K562 (cell line): ENCODE measurements at regions not wholly inside any gene's neighbourhood (a gene's known extent, or its start where the extent isn't known, plus 50 kb on each side); places are given as distances from the start of the nearest gene placed in this dataset.

Source experiments
- ATAC-seq: fragments of 200-7000 bp; cut with Tn5 transposase; 3 replicates; pipeline ENCODE4 v1.9.1; 2020; ENCODE audit warnings: moderate library complexity
- BruUV-seq: library from RNA; stranded (reverse); fragments of 400-500 nt; replicated peaks from 2 replicates; lab custom pipeline; 2021; lab: Mats Ljungman, UMichigan
- CTCF ChIA-PET: fragments of 300-600 bp; formaldehyde crosslinking; extraction: SDS; loops from one replicate; lab custom pipeline; 2021; ENCODE audit warnings: low intra/inter-chr PET ratio; lab: Yijun Ruan, JAX
- POLR2A ChIA-PET: fragments of 300-600, 350-650 bp; sonication (Branson Sonifier 250); formaldehyde crosslinking; extraction: SDS; loops from one replicate; lab custom pipeline; 2021; ENCODE audit warnings: antibody characterized with exemption, inconsistent platforms; lab: Yijun Ruan, JAX
- DNase-seq, 4 experiments: peaks; one replicate each; pipeline versions ENCODE4 v3.0.0 to v3.0.0-alpha.2; 2011 to 2018; ENCODE audit warnings: low spot score in 3 of 4, mixed read lengths in 3 of 4; ENCODE audit errors: extremely low read depth in 1 of 4
- FAIRE-seq: peaks from 2 replicates; lab custom pipeline; 2011; peaks lifted over from hg19 to GRCh38; lab: Jason Lieb, UNC
- H2AFZ ChIP-seq: 2 replicates; pipeline ENCODE4 v1.6.0; 2011; ENCODE audit warnings: low read depth, low read length, control low read depth, inconsistent platforms
- H3K27ac ChIP-seq: fragments of 200-600 bp; 3 replicates; pipeline ENCODE4 v1.8.0; 2011; ENCODE audit warnings: low read depth, mild to moderate bottlenecking, control low read depth, inconsistent platforms, low read length, moderate library complexity, mixed read lengths; ENCODE audit errors: extremely low read depth
- H3K27me3 ChIP-seq, 2 experiments: fragments of 300-600 bp in 1 of 2; 2 replicates in 1 of 2; 3 replicates in 1 of 2; pipeline versions ENCODE4 v1.6.0 to v1.8.0; 2011; ENCODE audit warnings: inconsistent platforms in 2 of 2, low read length in 2 of 2, mild to moderate bottlenecking in 1 of 2, mixed read lengths in 1 of 2, moderate library complexity in 1 of 2; ENCODE audit not compliant: control insufficient read depth in 2 of 2, insufficient read depth in 2 of 2
- H3K36me3 ChIP-seq: fragments of 300-600 bp; 3 replicates; pipeline ENCODE4 v1.8.0; 2011; ENCODE audit warnings: mild to moderate bottlenecking, low read length, inconsistent platforms; ENCODE audit not compliant: control insufficient read depth, insufficient read depth
- H3K4me1 ChIP-seq, 2 experiments: fragments of 200-600 bp in 1 of 2; replicated peaks in 1 of 2; 2 replicates in 1 of 2; 3 replicates in 1 of 2; pipeline versions ENCODE4 v1.5.1 to v1.8.0; 2011; ENCODE audit warnings: inconsistent platforms in 2 of 2, low read length in 2 of 2, mild to moderate bottlenecking in 1 of 2, mixed read lengths in 1 of 2, moderate library complexity in 1 of 2; ENCODE audit not compliant: control insufficient read depth in 2 of 2, insufficient read depth in 2 of 2
- H3K4me2 ChIP-seq: 2 replicates; pipeline ENCODE4 v1.6.1; 2011; ENCODE audit warnings: low read length, control low read depth, inconsistent platforms, mixed read lengths; ENCODE audit not compliant: insufficient read depth
- H3K4me3 ChIP-seq: fragments of 200-600 bp; sonication (generic), shearing (Covaris generic); 2 replicates; pipeline ENCODE4 v1.5.1; 2016; ENCODE audit warnings: control low read depth, inconsistent platforms
- H3K79me2 ChIP-seq: fragments of 200-600 bp; 3 replicates; pipeline ENCODE4 v1.8.0; 2011; ENCODE audit warnings: low read length, inconsistent platforms; ENCODE audit not compliant: control insufficient read depth, insufficient read depth
- H3K9ac ChIP-seq, 2 experiments: 2 replicates each; pipeline versions ENCODE4 v1.6.0 to v1.6.1; 2011; ENCODE audit warnings: low read depth in 2 of 2, low read length in 2 of 2, control low read depth in 1 of 2, inconsistent platforms in 1 of 2, mild to moderate bottlenecking in 1 of 2, mixed read lengths in 1 of 2; ENCODE audit not compliant: insufficient read depth in 1 of 2
- H3K9me1 ChIP-seq: one replicate; pipeline ENCODE4 v1.6.0; 2011; ENCODE audit warnings: inconsistent platforms, mild to moderate bottlenecking, low read length, moderate library complexity; ENCODE audit not compliant: control insufficient read depth, insufficient read depth
- H3K9me3 ChIP-seq: replicated peaks from 2 replicates; pipeline ENCODE4 v1.5.1; 2011; ENCODE audit warnings: low read depth, low read length, inconsistent platforms; ENCODE audit not compliant: control insufficient read depth, insufficient read depth
- H4K20me1 ChIP-seq: replicated peaks from 2 replicates; pipeline ENCODE4 v1.6.1; 2011; ENCODE audit warnings: low read length, inconsistent platforms, mixed read lengths; ENCODE audit not compliant: control insufficient read depth, insufficient read depth
- CEBPZ ChIP-seq: fragments of 150-350 bp; IDR thresholded peaks from 2 replicates; pipeline ENCODE4 v1.6.1; 2014; ENCODE audit warnings: low read depth, mild to moderate bottlenecking, low read length, borderline replicate concordance
- CHCHD3 ChIP-seq: fragments of 250-450 bp; sonication (Bioruptor Pico); IDR thresholded peaks from 2 replicates; pipeline ENCODE4 v2.1.2; 2022; ENCODE audit warnings: mild to moderate bottlenecking
- NUFIP1 ChIP-seq: fragments of 450-650 bp; IDR thresholded peaks from 2 replicates; pipeline ENCODE4 v1.6.1; 2018; ENCODE audit not compliant: partially characterized antibody
- WGBS: fragments of 100-300 bp; shearing (Covaris generic); methylation state at CpG from one replicate; pipeline ENCODE4 v1.1.6; 2016; ENCODE audit warnings: low coverage, mixed read lengths; ENCODE audit not compliant: insufficient coverage; ENCODE audit errors: missing lambda C conversion rate; 5-methylcytosine and 5-hydroxymethylcytosine counted together
- in situ Hi-C: fragments of 300-500 bp; cut with MboI; formaldehyde crosslinking; loops from 4 replicates; pipeline ENCODE4 v1.15.0; 2018; ENCODE audit warnings: inconsistent platforms, mixed read lengths
- intact Hi-C: fragments of 100-400 bp; cut with micrococcal nuclease; formaldehyde crosslinking; loops from 2 replicates; pipeline ENCODE4 v1.14.2; 2022

DNA sequence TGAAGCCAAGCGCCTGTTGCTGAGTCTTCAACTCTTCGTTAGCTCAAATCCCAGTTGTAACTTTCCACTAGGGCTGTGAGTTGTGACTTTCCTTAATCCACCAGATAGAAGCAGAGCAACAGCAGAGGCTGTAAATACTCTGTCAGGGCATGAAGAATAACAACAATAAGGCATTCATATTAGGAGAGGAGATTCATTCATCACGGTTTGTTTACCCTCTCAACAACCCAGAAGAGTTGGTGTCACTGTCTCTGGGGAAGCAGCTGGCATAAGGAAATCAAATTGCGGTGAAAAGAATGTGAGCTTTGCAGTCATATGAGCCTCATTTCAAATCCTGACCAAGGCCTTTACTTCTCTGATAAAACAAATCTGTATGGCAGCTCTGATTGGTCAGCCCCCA lies 184.8 kb downstream of the SHQ1 start:
- no peak overlapping the region for H3K9ac ChIP-seq
- no peaks in the 10 kb centered on the region for H3K36me3 ChIP-seq
- TF ChIP-seq CEBPZ (no peak), CHCHD3 (CRISPR knock-in tag) (no peak), NUFIP1 (no peak)
- ATAC-seq (no peak), FAIRE-seq (no peak), DNase-seq (no peak)
- no peaks in the 10 kb centered on the region for H3K9me3 ChIP-seq
- POLR2A ChIA-PET: interaction anchor here (0.7 kb wide), 1 partner anchor 14 kb away, joined by 3 read pairs; no protein-coding TSS in a partner anchor
- H3K27ac ChIP-seq: no peak overlapping the region
- in situ Hi-C loops (no loop called here), intact Hi-C loops (no loop called here)
- H3K79me2 ChIP-seq: no peaks in the 10 kb centered on the region
- no peak overlapping the region for H3K4me3 ChIP-seq
- BruUV-seq: no TSS peak
- WGBS: 58% methylated on average over 4 of the region's 4 CpGs
- H2AFZ ChIP-seq: no peak overlapping the region
- H4K20me1 ChIP-seq: no peaks in the 10 kb centered on the region
- no peak overlapping the region for H3K4me2 ChIP-seq
- H3K4me1 ChIP-seq: no peaks in the 10 kb centered on the region; a peak in 2 of 5 replicates
- no peaks in the 10 kb centered on the region for H3K9me1 ChIP-seq
- CTCF ChIA-PET: interaction anchor here (0.6 kb wide), 1 partner anchor 795 kb away, joined by 4 read pairs; no protein-coding TSS in a partner anchor
- no peaks in the 10 kb centered on the region for H3K27me3 ChIP-seq
